HG02884 (cell line): ENCODE measurements at regions not wholly inside any gene's neighbourhood (a gene's known extent, or its start where the extent isn't known, plus 50 kb on each side); places are given as distances from the start of the nearest gene placed in this dataset.

Experiments
- ATAC-seq: cut with Tn5 transposase; IDR thresholded peaks from one replicate; pipeline ENCODE4 v1.9.1; 2021; ENCODE audit warnings: mild to moderate bottlenecking, moderate library complexity; ENCODE audit not compliant: unreplicated experiment

DNA sequence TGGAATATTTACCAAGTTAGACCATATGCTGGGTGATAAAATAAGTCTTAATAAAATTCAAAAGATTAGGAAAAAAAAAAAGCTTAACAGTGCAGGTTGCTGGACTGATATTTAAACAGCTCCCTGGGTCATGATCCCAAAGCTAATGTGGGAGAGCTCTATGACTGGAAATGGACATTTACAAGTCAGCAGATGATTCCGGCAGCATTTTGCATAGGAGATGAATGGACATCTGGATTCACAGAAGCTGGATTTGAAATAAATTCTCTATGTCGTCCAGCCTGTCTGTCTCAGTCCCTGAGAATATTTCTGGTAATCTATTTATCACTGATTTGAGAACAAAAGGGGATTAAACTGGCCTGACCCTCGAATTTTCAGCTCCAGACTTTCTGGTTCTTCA, 52.3 kb upstream of the KLHL25 start:
- ATAC-seq = no peak

DNA sequence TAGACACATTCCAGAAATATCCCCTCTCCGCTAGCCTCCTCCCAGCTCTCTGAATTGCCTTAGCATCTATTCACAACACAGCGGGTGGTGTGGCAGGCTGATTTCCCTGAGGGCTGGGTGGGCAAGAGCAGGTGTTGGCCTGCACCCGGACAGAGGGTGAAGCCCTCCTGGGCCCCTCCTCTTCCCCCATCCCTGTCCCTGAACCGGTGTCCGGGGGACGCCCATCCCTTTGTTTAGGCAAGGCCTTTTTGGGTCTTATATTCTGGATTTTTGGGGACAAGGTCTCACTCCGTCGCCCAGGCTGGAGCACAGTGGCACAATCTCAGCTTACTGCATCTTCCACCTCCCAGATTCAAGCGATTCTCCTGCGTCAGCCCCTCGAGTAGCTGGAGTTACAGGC, 55.2 kb upstream of the KLHL25 start:
- no peak for ATAC-seq

DNA sequence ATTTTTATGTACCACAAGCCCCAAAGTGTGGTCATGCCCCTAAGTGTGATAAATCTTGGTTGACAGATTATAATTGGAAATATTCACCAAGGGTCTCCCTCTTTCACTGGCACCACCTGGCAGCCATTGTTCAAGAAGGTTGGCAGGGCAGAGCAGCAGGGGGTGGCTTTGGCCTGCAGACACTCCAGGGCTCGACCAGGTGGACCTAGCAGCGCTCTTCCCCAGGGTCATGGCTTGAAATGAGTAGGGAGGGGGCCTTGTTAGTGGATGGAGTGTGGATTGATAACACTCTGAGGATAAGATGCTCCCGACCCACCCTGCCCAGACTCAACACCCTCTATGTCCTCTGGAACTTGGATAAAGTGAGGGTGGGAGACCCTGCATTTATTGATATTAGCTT, 58.2 kb upstream of the KLHL25 start:
- ATAC-seq = no peak

DNA sequence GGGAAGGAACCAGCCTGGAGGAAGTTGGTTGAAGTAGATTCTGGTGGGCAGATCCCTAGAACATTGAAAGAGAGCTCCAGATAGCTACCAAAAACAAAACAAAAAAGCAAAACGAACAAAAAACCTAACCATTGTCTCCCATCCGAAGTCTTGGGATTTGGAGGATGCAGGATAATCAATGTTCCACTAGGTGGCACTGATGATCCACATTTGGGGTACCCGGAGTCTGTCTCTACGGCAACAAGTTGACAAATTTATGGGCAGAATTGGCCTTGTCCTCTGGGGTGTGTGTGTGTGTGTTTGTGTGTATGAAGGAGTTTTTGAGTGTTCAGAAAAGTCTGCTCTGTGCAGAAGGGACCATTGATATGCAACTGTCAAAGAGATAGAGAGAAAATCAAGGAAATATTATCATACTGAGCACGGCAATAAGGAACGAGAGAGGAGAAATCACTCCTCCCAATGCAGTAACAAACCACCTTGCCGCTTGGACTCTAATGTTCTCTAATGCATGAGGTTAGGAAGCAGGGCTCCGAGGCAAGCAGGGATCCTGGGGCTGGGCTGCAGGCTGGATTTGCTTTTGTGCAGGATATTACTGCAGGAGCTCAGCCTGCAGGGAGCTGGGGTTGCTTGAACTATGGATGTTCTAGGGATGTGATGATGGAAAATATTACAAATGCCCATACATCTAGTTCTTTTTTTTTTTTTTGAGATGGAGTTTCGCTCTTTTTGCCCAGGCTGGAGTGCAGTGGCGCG, 59.8 kb upstream of the KLHL25 start:
- peak; percentile 63 for ATAC-seq

DNA sequence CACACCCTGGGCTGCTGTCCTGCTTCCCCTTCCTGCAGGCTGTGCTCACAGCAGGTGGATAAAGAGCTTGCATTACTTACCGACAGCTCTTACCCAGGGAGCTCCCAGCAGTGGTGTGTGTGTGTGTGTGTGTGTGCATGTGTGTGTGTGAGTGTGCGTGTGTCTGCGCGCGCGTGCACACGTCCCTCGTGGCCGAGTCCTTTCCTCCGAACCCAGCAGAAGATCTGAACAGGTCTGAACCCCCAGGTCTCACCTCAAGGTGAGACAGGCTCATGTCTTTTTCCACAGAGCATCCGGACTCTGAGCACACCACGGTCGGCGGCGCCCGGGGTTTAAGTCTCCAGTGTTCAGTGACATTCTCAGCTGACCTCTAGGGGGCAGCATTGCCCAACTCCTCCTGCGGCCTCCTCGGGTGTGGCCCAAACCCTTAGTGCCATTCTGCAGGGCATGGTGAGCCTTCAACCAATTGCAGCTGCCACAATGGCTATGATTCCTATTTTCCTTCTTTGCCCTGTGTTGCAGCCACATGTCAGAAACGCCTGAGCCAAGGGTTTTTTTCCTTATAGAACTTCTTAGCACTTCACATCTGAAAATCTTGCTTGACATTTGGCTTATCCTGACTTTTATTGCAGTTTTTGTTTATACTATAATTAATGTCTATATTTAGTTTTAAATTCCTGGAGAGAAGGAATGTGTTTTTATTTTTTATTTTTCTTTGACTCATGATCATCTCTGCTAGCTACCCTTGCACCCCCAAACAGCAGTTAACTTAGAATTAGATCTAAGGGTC, 64.1 kb upstream of the KLHL25 start:
- ATAC-seq = peak; percentile 85

DNA sequence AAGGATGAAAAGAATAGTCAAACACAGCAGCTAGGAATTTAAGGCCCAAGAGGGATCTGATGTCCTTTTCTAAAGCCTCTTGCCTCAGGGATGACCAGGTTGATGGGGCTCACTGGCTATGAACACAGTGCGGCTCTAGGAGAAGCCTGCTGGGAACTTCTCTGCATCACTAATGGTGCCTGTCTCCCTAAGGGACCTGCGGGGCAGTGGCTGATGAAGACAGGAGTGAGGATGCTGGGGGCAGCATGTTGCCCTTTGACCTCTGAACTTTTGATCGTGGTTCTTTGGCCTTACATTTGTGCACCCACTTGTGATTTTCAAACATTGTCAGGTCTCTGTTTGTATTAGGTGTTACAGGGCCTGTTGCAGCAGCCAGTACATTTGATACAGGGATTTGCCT, 64.9 kb upstream of the KLHL25 start:
- no peak for ATAC-seq

DNA sequence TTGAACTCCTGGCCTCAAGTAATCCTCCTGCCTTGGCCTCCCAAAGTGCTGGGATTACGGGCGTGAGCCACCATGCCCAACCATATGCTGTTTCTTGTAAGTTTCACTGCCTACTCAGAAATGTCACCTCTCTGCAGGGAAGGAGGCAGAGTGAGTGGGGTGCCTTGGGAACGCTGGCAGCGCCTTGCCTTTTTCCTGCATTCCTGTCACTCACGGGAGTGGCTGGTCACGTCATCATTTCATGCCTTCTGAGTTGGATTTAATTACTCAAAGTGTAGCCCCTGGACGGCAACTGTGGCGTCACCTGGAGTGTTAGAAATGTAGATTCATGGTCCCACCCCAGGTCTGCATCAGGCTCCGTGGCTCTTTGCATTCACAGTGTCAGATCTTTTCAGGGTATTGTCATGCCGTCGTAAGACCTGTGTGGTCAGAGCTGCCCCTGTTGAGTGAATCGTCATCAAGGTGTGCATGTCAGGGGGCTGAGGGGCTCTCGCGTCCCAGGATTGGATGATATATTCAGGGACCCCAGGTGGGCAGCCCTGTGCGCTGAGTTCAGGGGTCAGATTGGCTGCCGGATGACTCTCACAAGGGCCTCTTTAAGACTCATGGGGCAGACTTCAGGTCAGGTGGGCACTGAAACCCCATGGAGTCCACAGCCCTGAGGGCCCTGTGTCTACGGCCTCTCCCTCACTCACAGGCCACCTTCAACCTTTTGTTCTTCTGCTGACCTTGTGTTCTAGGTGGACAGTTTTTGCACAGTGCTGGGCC, 65.9 kb upstream of the KLHL25 start:
- ATAC-seq = no peak

DNA sequence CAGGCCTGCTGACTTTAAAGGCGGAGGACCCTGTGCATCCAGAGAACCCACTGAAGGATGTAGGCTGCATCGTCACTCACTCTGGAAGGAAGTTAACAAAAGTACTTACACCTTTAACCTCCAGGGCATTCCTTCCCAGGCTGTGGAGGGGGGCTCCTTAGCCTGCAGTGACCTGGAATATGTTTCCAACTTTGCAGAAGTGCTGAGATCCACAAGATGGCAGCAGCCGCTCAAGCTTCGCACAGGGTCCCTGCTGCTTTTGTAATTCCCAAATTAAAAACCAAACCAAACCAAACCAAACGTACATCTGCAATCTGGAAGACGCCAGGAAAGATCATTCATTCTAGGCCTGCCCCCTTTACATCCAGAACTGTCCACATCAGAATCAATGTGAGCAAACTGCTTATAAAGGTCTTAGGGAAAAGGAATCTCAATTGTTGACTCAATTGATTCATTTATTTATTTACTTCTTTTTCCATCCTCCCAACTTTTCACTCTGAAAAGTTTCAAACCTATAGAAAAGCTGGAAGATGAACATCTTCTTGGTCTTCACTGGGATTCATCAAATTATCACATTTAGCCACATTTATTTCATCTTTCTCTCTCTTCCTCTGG, 70.5 kb upstream of the KLHL25 start:
- no peak for ATAC-seq

DNA sequence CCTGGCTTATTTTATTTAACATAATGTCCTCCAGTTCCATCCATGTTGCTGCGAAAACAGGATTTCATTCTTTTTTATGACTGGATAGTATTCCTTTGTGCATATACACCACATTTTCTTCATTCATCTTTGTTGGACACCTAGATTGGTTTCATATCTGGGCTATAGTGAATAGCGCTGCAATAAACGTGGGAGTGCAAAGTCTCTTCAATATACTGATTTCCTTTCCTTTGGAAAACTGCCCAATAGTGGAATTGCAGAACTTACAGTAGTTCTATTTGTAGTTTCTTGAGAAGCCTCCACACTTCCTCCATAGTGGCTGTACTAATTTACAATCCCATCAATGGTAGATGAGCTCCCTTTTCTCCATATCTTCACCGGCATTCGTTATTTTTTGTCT, 72.5 kb upstream of the KLHL25 start:
- ATAC-seq = no peak

DNA sequence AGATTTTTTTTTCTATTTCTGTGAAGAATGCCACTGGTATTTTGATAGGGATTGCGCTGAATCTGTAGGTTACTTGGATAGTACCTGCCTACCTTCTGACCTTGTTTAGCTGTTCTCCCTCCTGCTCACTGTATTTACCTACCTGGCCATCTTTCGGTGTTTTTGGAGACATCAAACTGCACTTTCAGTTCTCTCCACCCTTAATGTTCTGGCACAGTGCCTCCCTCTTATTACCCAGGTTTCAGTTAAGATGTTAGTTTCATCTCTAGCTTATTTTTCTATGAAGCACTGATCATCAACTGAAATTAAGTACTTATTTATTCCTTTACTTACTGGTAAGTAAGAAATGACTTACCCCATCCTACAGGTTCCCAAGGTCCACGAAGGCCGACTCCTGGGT, 74.4 kb upstream of the KLHL25 start:
- no peak for ATAC-seq

DNA sequence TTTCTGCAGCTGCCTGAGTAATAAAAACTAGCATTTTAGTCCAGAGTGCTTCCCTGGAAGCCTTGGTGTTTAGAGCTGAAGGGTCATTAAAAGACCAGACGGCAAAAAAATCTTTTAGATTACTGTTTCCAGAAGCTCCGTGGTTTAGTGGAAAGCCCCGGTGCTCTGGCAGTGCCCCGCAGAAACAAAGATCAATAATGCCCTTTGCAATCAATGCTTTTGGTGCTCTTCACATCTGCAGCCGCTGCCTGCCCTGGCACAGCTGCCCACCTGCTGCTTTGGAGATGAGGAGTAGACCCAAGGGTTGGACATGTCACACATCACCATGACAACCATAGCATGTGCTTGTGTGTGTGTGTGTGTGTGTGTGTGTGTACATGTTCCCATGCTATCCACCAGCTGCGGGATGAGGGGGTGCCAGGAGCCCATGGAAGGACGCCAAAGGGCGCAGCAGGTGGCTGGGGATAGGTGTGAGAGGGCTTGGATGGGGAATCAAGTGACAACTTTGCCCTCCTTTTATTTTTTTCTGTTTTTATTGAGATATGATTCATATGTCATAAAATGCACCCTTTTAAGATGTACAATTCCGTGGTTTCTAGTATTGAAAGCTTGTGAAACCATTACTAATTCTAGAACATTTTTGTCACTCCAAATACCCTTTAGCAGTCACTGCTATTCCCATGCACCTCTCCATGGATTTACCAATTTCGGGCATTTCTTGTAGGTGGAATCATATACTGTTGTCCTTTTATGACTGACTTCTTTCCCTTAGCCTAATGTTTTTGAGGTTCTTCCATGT, 75.7 kb upstream of the KLHL25 start:
- no peak for ATAC-seq

DNA sequence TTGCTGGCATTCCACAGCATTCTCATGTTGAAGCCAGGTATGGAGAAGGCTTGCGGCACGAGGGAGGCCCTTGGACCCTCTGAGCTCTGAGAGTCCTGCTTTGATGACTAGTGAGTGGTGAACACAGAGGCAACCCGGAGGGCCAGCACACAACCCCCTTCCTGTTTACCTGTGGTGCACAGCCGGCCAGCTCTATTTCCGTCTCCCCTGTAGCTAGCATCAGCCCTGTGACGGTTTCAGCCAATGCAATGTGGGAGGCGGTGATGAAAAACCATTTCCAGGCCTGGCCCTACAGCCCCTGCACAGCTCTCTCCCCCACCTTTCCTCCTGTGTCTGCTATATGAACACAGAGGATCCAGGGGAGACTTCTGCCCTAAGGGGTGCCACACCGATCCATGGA, 76.8 kb upstream of the KLHL25 start:
- ATAC-seq = no peak

DNA sequence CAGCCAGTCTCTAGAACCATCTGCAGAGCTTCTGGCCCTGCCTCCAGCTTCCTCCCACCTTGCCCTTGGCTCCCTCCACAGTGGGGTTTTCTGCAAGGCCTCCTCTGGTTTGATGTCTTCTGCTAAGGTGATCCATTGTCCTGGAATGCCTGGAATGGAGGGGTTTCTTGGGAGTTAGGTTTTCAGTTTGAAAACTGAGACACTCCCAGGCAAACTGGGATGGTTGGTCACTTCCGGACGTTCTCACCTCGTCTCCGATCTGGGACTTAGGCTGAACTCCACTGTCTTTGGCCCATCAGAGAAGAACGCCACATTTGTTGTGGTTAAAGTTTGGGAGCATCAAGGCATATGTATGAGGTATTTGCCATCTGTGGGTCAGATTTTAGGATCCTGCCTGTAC, 77.4 kb upstream of the KLHL25 start:
- ATAC-seq = no peak

DNA sequence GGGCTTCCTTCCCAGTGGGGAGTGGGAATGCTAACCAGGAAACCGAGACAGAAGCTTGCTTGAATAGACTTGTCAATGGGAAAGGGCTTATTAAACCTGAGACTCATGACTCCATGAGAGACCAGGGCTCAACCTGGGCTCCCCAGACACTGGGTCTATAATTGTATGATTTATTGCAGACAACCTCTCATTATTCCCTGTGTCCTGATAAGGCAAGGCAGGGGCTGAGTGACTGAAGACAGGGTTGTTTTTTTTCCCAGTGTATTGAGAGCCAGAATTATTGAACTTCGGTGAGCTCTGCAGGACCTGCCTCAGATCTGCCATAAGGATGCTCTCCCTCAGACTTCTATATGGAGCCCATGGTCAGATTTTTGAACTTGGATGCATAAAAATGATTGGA, 79.5 kb upstream of the KLHL25 start:
- ATAC-seq = no peak

DNA sequence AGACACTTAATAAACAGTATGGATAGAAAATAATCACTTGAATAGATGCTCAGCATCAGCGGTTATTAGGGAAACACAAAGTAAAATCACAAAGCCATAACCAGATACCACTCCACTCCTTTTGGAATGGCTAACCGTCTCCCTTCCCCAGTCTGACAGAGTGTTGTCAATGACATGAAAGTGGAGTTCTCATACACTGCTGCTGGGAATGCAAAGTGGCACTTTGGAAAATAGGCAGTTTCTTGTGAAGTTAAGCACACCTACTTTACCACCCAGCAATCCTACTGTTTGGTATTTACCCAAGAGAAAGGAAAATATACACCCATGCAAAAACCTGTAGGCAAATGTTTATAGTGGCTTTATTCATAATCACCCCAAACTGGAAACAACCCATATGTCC, 81.0 kb upstream of the KLHL25 start:
- no peak for ATAC-seq

DNA sequence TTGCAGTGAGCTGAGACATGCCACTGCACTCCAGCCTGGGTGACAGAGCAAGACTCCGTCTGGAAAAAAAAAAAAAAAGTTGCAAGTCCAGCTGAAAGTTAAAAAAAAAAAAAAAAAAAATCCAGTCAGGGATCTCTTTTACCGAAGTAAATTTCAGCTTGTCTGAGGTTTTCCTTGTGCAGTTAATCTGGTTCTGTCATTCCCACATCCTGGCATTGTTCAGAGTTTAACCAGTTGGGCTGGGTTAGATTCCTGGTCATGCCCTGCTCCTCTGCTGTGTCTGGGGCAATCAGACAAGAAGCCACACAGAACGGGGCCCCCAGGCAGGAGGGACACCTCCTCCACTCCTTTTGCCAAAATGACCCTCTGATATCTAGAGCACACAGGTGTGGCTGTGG, 84.1 kb upstream of the KLHL25 start:
- no peak for ATAC-seq

DNA sequence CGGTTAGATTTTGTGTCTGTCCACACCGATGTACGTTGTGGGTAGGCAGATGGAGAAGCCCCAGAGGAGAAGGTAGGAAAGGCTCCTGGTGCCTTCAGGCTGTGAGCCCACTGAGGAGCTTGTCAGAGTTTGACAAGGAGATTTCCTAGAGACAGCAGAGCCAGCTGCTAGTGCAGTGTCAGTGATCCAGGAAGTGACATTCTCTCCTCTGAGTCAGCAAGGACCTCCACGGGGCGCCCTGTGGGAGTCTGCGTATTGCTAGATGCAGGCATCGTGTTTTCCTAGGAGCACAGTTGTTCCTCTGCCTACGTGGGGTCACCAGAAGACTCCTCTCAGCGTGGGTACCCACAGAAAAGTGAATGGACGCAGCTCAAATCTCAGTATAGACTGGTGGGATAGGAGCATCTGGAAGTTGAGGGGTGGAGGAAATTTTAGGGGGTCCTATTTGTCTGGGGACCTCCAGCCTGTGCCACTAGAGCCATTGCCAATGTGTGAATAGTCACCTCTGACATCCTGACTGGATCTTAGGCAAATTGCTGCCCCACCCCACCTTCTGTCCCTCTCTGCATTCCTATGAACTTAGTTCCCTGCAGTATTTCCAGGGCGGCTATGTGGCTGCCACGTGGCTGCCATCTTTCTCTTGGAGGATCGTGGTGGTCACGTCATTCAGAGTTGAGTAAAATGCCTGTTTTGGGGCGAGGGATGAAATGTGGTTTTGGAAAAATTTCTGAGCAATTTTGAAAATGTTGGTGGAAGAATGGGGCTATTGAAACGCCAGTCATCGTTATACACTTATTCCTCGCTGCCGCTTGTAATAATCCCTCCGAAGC, 84.8 kb upstream of the KLHL25 start:
- ATAC-seq = no peak

DNA sequence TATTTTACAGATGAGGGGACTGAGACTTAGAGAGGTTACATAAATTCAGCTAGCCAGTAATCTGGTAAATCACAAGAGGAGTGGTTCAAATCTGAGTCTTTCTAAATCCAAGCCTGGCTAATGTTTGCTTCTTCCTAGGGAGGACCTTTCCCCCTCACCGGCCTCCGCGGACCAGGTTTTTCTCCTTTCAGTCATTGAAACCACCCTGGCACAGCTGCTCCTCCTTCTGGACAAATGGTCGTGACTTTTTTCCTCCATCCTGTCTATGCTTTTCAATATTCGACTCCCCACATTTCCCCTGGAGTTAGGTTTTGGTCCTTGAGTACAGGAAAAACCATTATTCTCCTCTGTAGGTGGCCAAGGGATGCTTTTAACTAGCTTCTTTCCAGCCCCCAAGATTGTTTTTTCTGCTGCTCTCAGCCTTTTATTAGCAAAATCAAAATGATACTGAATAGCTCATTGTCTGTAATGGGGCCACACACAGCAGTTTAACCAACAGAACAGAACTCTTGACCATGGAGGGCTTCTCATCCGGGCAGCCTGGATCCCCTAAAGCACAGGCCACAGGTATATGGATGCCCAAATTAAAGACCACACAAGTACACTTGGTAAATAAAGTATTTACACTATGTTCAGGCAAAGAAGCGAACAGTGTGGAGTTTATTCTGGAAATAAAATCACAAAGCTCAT, 85.9 kb upstream of the KLHL25 start:
- no peak for ATAC-seq

DNA sequence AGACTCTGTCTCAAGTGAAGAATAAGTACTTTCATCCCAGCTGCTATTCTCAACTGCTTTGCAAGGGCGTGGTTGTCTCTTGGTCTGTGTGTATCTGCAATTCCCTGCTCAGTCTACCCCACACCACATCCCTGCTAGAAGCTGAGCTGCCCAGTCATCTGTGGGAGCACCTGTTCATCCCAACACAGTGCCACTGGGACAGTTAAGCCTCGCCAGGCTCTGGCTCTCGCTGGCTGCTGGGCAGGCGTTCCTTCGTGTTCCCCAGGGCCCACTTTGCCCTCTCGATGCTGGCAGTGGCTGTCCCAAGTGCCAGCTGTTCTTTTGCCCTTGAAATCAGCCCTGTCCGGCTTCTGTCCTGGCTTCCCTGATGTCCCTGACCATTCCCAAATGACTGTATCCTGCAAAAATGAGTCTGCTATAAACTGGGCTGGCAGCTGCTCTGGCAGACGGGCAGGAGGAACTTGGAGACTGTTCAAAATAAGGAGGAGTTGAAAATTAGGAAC, 91.6 kb upstream of the KLHL25 start:
- ATAC-seq = no peak
